Right lobe of liver (tissue), 4 donors: ENCODE measurements at regions not wholly inside any gene's neighbourhood (a gene's known extent, or its start where the extent isn't known, plus 50 kb on each side); places are given as distances from the start of the nearest gene placed in this dataset.

Experiments
- POLR2A ChIP-seq: fragments of 450-650 bp; IDR thresholded peaks from one replicate; pipeline ENCODE4 v1.6.1; 2017; ENCODE audit warnings: antibody characterized with exemption, mild to moderate bottlenecking
- TF ChIP-seq, protein P1 (sequence below), 4 donors: fragments of 200-600 bp in 3 of 4; fragments of 450-650 bp in 1 of 4; IDR thresholded peaks; one replicate each; pipeline versions ENCODE4 v1.5.1 to v1.8.0; 2016 to 2022; ENCODE audit warnings: antibody characterized with exemption in 4 of 4, mild to moderate bottlenecking in 2 of 4
- donor health status: DM: no; HTN: no; CAD: no.
- donor health status: DM: no; HTN: no; CAD: no.
- donor health status: DM: no; HTN: yes; CAD: no.

GRCh38 chr16:56137269-56137668, 54.0 kb upstream of the GNAO1 start:
- TF ChIP-seq, protein P1, sequence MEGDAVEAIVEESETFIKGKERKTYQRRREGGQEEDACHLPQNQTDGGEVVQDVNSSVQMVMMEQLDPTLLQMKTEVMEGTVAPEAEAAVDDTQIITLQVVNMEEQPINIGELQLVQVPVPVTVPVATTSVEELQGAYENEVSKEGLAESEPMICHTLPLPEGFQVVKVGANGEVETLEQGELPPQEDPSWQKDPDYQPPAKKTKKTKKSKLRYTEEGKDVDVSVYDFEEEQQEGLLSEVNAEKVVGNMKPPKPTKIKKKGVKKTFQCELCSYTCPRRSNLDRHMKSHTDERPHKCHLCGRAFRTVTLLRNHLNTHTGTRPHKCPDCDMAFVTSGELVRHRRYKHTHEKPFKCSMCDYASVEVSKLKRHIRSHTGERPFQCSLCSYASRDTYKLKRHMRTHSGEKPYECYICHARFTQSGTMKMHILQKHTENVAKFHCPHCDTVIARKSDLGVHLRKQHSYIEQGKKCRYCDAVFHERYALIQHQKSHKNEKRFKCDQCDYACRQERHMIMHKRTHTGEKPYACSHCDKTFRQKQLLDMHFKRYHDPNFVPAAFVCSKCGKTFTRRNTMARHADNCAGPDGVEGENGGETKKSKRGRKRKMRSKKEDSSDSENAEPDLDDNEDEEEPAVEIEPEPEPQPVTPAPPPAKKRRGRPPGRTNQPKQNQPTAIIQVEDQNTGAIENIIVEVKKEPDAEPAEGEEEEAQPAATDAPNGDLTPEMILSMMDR (IDR thresholded peaks at IDR 0.05) = no peak
- no peak for TF ChIP-seq POLR2A
